ENCODE measurements at regions not wholly inside any gene's neighbourhood (a gene's known extent, or its start where the extent isn't known, plus 50 kb on each side); places are given as distances from the start of the nearest gene placed in this dataset.
"Not testable (repeated sequence)": the region's sequence is repeated elsewhere in the genome, so short reads cannot be mapped to it uniquely, and the experiment has no call there.

DNA sequence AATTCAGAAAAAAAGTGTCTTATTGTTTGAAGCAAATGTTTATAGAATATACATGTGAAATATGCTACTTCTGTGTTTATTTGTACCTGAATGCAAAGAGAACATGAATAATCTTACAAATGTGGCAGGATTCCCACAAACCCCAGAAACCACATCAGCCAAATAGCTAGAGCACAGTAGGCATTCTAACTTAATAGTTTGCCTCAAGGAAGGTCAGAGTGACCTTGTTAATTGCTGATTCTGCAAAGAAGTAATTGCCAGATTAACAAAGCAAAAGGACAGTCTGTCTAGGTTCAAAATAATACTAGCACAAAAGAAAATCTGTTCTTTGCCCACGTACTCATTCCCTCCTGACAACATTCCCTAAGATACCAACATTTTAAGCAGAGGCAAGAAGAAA lies 604.0 kb downstream of the PYDC2 start:
- TF ChIP-seq CTCF (IDR thresholded peaks at IDR 0.05 in 8 of 11, conservative IDR thresholded peaks at IDR 0.05 in 3 of 11) (no peak), POLR2A (IDR thresholded peaks at IDR 0.05) (no peak), POLR2AphosphoS5 (IDR thresholded peaks at IDR 0.05) (no peak)
- DNase-seq, result no peak
- 47 to 76% (median 67%) methylated on average over 1 of the region's 1 CpG for WGBS, 5 donors
- Histone ChIP-seq H3K27ac (no peak overlapping the region), H3K9me3 (no peaks in the 10 kb centered on the region), H3K27me3 (replicated peaks in 1 of 7) (no peaks in the 10 kb centered on the region), H3K4me1 (no peaks in the 10 kb centered on the region), H3K36me3 (no peaks in the 10 kb centered on the region), H3K4me3 (no peak overlapping the region)
- intact Hi-C loops (cut with DNase I; ENCODE audit: low total_unique reads), result no loop called here

DNA sequence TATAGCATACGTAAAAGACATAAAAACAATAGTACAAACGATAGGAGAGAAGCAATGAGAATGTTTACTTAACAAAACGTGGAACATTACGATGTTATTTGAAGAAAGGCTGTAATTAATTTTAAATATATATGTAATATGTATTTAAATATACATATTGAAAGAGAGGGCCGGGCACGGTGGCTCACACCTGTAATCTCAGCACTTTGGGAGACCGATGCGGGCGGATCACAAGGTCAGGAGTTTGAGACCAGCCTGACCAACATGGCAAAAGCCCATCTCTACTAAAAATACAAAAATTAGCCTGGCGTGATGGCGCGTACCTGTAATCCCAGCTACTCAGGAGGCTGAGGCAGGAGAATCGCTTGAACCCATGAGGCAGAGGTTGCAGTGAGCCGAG lies 605.3 kb downstream of the PYDC2 start:
- H3K9me3 ChIP-seq; intact Hi-C loops (cut with DNase I; ENCODE audit: low total_unique reads); H3K4me1 ChIP-seq; DNase-seq; H3K27ac ChIP-seq; H3K4me3 ChIP-seq; H3K36me3 ChIP-seq; H3K27me3 ChIP-seq (replicated peaks in 1 of 7): not testable (repeated sequence)
- WGBS, 5 donors, result 91 to 97% (median 94%) methylated on average over 14 of the region's 14 CpGs

DNA sequence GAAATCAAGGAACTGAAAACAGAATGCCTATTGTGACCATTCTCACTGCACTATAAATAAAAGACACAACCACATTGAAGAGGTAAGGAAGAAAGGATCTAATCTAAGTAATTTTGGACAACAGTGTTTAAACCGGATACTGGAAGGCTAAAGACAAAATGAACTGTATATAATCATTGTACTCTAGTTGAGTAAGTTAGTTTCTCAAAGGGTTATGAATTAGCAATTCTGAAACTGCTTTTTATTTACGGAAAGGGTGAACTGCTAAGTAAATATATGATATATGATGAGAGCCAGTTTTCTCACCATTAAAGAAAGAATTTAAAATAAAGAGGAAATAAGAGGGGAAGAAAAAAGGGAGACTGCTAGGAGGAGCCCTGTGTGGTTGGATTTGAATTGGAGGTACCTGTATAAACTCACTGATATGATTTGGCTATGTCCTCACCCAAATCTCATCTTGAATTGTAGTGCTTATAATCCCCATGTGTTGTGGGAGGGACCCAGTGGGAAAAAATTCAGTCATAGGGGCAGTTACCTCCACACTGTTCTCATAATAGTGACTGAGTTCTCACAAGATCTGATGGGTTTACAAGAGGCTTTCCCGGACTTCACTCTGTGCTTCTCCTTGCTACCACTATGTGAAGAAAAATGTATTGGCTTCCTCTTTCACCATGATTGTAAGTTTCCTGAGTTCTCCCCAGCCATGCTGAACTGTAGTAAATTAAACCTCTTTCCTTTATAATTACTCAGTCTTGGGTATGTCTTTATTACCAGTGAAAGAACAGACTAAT lies 607.7 kb downstream of the PYDC2 start:
- 57 to 69% (median 62%) methylated on average over 3 of the region's 3 CpGs for WGBS, 5 donors
- intact Hi-C loops (cut with DNase I; ENCODE audit: low total_unique reads), result no loop called here

DNA sequence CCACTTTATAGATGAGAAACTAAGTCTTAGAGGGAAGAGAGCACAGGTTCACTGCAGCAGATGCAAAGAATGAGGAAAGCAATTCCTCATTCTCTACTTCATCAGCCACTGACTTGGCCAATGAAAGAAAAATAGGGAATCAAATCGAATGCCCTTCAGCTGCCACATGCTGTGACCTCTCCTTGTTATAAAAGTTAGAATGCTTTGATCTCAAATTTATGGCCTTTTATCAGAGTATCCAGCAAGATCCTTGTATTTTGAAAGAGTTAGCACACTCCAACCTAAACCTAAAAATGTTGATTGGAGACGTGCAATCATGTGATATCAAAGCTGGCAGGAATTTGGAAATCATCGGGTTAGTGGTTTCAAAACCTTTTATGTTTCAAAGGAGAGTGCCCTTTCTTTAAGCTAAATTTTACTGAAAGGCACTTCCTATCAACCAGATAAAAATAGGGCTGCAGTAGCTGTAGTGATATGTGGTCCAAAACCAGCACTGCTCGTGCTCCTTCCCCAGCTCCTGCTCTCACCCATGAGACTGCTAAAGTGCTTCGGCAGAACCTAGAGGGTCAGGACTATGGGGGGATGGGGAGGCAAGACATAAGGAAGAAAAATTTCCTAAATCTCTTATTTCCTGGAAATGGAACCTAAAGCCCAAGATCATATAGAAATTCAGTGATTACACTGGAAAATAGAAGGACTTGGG lies 617.0 kb downstream of the PYDC2 start:
- no peaks in the 10 kb centered on the region for H3K36me3 ChIP-seq
- no peaks in the 10 kb centered on the region for H3K27me3 ChIP-seq (replicated peaks in 1 of 7)
- intact Hi-C loops (cut with DNase I; ENCODE audit: low total_unique reads), result no loop called here
- no peaks in the 10 kb centered on the region for H3K9me3 ChIP-seq
- DNase-seq, result no peak
- 72 to 82% (median 74%) methylated on average over 5 of the region's 5 CpGs for WGBS, 5 donors
- no peak overlapping the region for H3K27ac ChIP-seq
- no peaks in the 10 kb centered on the region for H3K4me1 ChIP-seq
- TF ChIP-seq POLR2AphosphoS5 (IDR thresholded peaks at IDR 0.05) (no peak), POLR2A (IDR thresholded peaks at IDR 0.05) (no peak), CTCF (IDR thresholded peaks at IDR 0.05 in 8 of 11, conservative IDR thresholded peaks at IDR 0.05 in 3 of 11) (no peak)
- H3K4me3 ChIP-seq, result no peak overlapping the region

More for the DNA sequence above, 607.7 kb downstream of the PYDC2 start:
- H3K36me3 ChIP-seq, result no peaks in the 10 kb centered on the region
- H3K9me3 ChIP-seq, result no peaks in the 10 kb centered on the region
- no peak for DNase-seq
- no peak overlapping the region for H3K4me3 ChIP-seq
- no peaks in the 10 kb centered on the region for H3K4me1 ChIP-seq
- no peaks in the 10 kb centered on the region for H3K27me3 ChIP-seq (replicated peaks in 1 of 7)
- no peak overlapping the region for H3K27ac ChIP-seq
- TF ChIP-seq POLR2AphosphoS5 (IDR thresholded peaks at IDR 0.05) (no peak), POLR2A (IDR thresholded peaks at IDR 0.05) (no peak), CTCF (IDR thresholded peaks at IDR 0.05 in 8 of 11, conservative IDR thresholded peaks at IDR 0.05 in 3 of 11) (no peak)

Measured in spleen (tissue), 11 donors.